K562 (cell line): ENCODE measurements at regions not wholly inside any gene's neighbourhood (a gene's known extent, or its start where the extent isn't known, plus 50 kb on each side); places are given as distances from the start of the nearest gene placed in this dataset.

Source experiments
- ATAC-seq: fragments of 200-7000 bp; cut with Tn5 transposase; 3 replicates; pipeline ENCODE4 v1.9.1; 2020; ENCODE audit warnings: moderate library complexity
- BruUV-seq: library from RNA; stranded (reverse); fragments of 400-500 nt; replicated peaks from 2 replicates; lab custom pipeline; 2021; lab: Mats Ljungman, UMichigan
- CTCF ChIA-PET: fragments of 300-600 bp; formaldehyde crosslinking; extraction: SDS; loops from one replicate; lab custom pipeline; 2021; ENCODE audit warnings: low intra/inter-chr PET ratio; lab: Yijun Ruan, JAX
- POLR2A ChIA-PET: fragments of 300-600, 350-650 bp; sonication (Branson Sonifier 250); formaldehyde crosslinking; extraction: SDS; loops from one replicate; lab custom pipeline; 2021; ENCODE audit warnings: antibody characterized with exemption, inconsistent platforms; lab: Yijun Ruan, JAX
- DNase-seq, 4 experiments: peaks; one replicate each; pipeline versions ENCODE4 v3.0.0 to v3.0.0-alpha.2; 2011 to 2018; ENCODE audit warnings: low spot score in 3 of 4, mixed read lengths in 3 of 4; ENCODE audit errors: extremely low read depth in 1 of 4
- FAIRE-seq: peaks from 2 replicates; lab custom pipeline; 2011; peaks lifted over from hg19 to GRCh38; lab: Jason Lieb, UNC
- H2AFZ ChIP-seq: 2 replicates; pipeline ENCODE4 v1.6.0; 2011; ENCODE audit warnings: low read depth, low read length, control low read depth, inconsistent platforms
- H3K27ac ChIP-seq: fragments of 200-600 bp; 3 replicates; pipeline ENCODE4 v1.8.0; 2011; ENCODE audit warnings: low read depth, mild to moderate bottlenecking, control low read depth, inconsistent platforms, low read length, moderate library complexity, mixed read lengths; ENCODE audit errors: extremely low read depth
- H3K27me3 ChIP-seq, 2 experiments: fragments of 300-600 bp in 1 of 2; 2 replicates in 1 of 2; 3 replicates in 1 of 2; pipeline versions ENCODE4 v1.6.0 to v1.8.0; 2011; ENCODE audit warnings: inconsistent platforms in 2 of 2, low read length in 2 of 2, mild to moderate bottlenecking in 1 of 2, mixed read lengths in 1 of 2, moderate library complexity in 1 of 2; ENCODE audit not compliant: control insufficient read depth in 2 of 2, insufficient read depth in 2 of 2
- H3K36me3 ChIP-seq: fragments of 300-600 bp; 3 replicates; pipeline ENCODE4 v1.8.0; 2011; ENCODE audit warnings: mild to moderate bottlenecking, low read length, inconsistent platforms; ENCODE audit not compliant: control insufficient read depth, insufficient read depth
- H3K4me1 ChIP-seq, 2 experiments: fragments of 200-600 bp in 1 of 2; replicated peaks in 1 of 2; 2 replicates in 1 of 2; 3 replicates in 1 of 2; pipeline versions ENCODE4 v1.5.1 to v1.8.0; 2011; ENCODE audit warnings: inconsistent platforms in 2 of 2, low read length in 2 of 2, mild to moderate bottlenecking in 1 of 2, mixed read lengths in 1 of 2, moderate library complexity in 1 of 2; ENCODE audit not compliant: control insufficient read depth in 2 of 2, insufficient read depth in 2 of 2
- H3K4me2 ChIP-seq: 2 replicates; pipeline ENCODE4 v1.6.1; 2011; ENCODE audit warnings: low read length, control low read depth, inconsistent platforms, mixed read lengths; ENCODE audit not compliant: insufficient read depth
- H3K4me3 ChIP-seq: fragments of 200-600 bp; sonication (generic), shearing (Covaris generic); 2 replicates; pipeline ENCODE4 v1.5.1; 2016; ENCODE audit warnings: control low read depth, inconsistent platforms
- H3K79me2 ChIP-seq: fragments of 200-600 bp; 3 replicates; pipeline ENCODE4 v1.8.0; 2011; ENCODE audit warnings: low read length, inconsistent platforms; ENCODE audit not compliant: control insufficient read depth, insufficient read depth
- H3K9ac ChIP-seq, 2 experiments: 2 replicates each; pipeline versions ENCODE4 v1.6.0 to v1.6.1; 2011; ENCODE audit warnings: low read depth in 2 of 2, low read length in 2 of 2, control low read depth in 1 of 2, inconsistent platforms in 1 of 2, mild to moderate bottlenecking in 1 of 2, mixed read lengths in 1 of 2; ENCODE audit not compliant: insufficient read depth in 1 of 2
- H3K9me1 ChIP-seq: one replicate; pipeline ENCODE4 v1.6.0; 2011; ENCODE audit warnings: inconsistent platforms, mild to moderate bottlenecking, low read length, moderate library complexity; ENCODE audit not compliant: control insufficient read depth, insufficient read depth
- H3K9me3 ChIP-seq: replicated peaks from 2 replicates; pipeline ENCODE4 v1.5.1; 2011; ENCODE audit warnings: low read depth, low read length, inconsistent platforms; ENCODE audit not compliant: control insufficient read depth, insufficient read depth
- H4K20me1 ChIP-seq: replicated peaks from 2 replicates; pipeline ENCODE4 v1.6.1; 2011; ENCODE audit warnings: low read length, inconsistent platforms, mixed read lengths; ENCODE audit not compliant: control insufficient read depth, insufficient read depth
- CREM ChIP-seq: IDR thresholded peaks from 2 replicates; pipeline ENCODE4 v1.6.1; 2014; ENCODE audit warnings: antibody characterized with exemption, low read depth
- FIP1L1 ChIP-seq: fragments of 200-400 bp; formaldehyde crosslinking; IDR thresholded peaks from 2 replicates; pipeline ENCODE4 v1.6.1; 2018; ENCODE audit warnings: mild to moderate bottlenecking, low read depth, low read length; ENCODE audit not compliant: poor library complexity, severe bottlenecking
- ID3 ChIP-seq, 2 experiments: fragments of 250-450 bp in 1 of 2; fragments of 450-650 bp in 1 of 2; sonication (Bioruptor Pico) in 1 of 2; IDR thresholded peaks; 2 replicates each; pipeline versions ENCODE4 v1.6.1 to v1.8.0; 2016 to 2021; ENCODE audit warnings: mild to moderate bottlenecking in 2 of 2, moderate library complexity in 2 of 2, missing compliant biosample characterization in 1 of 2, missing genetic modification characterization in 1 of 2
- POLR2A ChIP-seq: fragments of 450-650 bp; conservative IDR thresholded peaks from 2 replicates; pipeline ENCODE4 v1.6.1; 2016
- RBM17 ChIP-seq: fragments of 200-400 bp; formaldehyde crosslinking; IDR thresholded peaks from 2 replicates; pipeline ENCODE4 v1.6.1; 2017; ENCODE audit warnings: low read depth, mild to moderate bottlenecking, low read length, borderline replicate concordance
- TRIM25 ChIP-seq: fragments of 450-650 bp; IDR thresholded peaks from 2 replicates; pipeline ENCODE4 v1.7.0; 2016; ENCODE audit warnings: borderline replicate concordance
- XRCC3 ChIP-seq: fragments of 450-650 bp; IDR thresholded peaks from 2 replicates; pipeline ENCODE4 v1.6.1; 2017; ENCODE audit warnings: mild to moderate bottlenecking, moderate library complexity
- ZNF12 ChIP-seq: sonication (generic); formaldehyde crosslinking; IDR thresholded peaks from 2 replicates; pipeline ENCODE4 v1.4.0; 2020; ENCODE audit warnings: mild to moderate bottlenecking, missing genetic modification reagents
- WGBS: fragments of 100-300 bp; shearing (Covaris generic); methylation state at CpG from one replicate; pipeline ENCODE4 v1.1.6; 2016; ENCODE audit warnings: low coverage, mixed read lengths; ENCODE audit not compliant: insufficient coverage; ENCODE audit errors: missing lambda C conversion rate; 5-methylcytosine and 5-hydroxymethylcytosine counted together
- in situ Hi-C: fragments of 300-500 bp; cut with MboI; formaldehyde crosslinking; loops from 4 replicates; pipeline ENCODE4 v1.15.0; 2018; ENCODE audit warnings: inconsistent platforms, mixed read lengths
- intact Hi-C: fragments of 100-400 bp; cut with micrococcal nuclease; formaldehyde crosslinking; loops from 2 replicates; pipeline ENCODE4 v1.14.2; 2022

GRCh38 chr2:66673286-66673685 is 238.4 kb downstream of the MEIS1 start:
- no peak overlapping the region for H3K9ac ChIP-seq
- BruUV-seq = no TSS peak
- H3K4me2 ChIP-seq = no peak overlapping the region
- ATAC-seq (no peak), DNase-seq (no peak), FAIRE-seq (no peak)
- 4% methylated on average over 2 of the region's 2 CpGs for WGBS
- H4K20me1 ChIP-seq = no peaks in the 10 kb centered on the region
- H3K79me2 ChIP-seq = no peaks in the 10 kb centered on the region
- TF ChIP-seq POLR2A = no peak
- no peak for TF ChIP-seq XRCC3
- no peak for TF ChIP-seq ID3 (CRISPR knock-in tag; IDR thresholded peaks at IDR 0.05)
- TF ChIP-seq ID3 (tag; IDR thresholded peaks at IDR 0.05) = no peak
- no peak for TF ChIP-seq FIP1L1
- TF ChIP-seq TRIM25 = no peak
- TF ChIP-seq CREM = no peak
- TF ChIP-seq RBM17 = no peak
- TF ChIP-seq ZNF12 (CRISPR knock-in tag) = no peak
- no peak overlapping the region for H3K27ac ChIP-seq
- ChIA-PET POLR2A (no interaction called here), CTCF (no interaction called here)
- H3K36me3 ChIP-seq = no peaks in the 10 kb centered on the region
- H3K4me1 ChIP-seq = no peaks in the 10 kb centered on the region
- no peak overlapping the region for H3K4me3 ChIP-seq
- intact Hi-C loops (no loop called here), in situ Hi-C loops (no loop called here)
- no peaks in the 10 kb centered on the region for H3K27me3 ChIP-seq
- H3K9me3 ChIP-seq = no peaks in the 10 kb centered on the region
- H3K9me1 ChIP-seq = no peaks in the 10 kb centered on the region
- no peak overlapping the region for H2AFZ ChIP-seq
